HepG2 (cell line): ENCODE measurements at regions not wholly inside any gene's neighbourhood (a gene's known extent, or its start where the extent isn't known, plus 50 kb on each side); places are given as distances from the start of the nearest gene placed in this dataset.
"Not testable (repeated sequence)": the region's sequence is repeated elsewhere in the genome, so short reads cannot be mapped to it uniquely, and the experiment has no call there.

Source experiments
- ATAC-seq: fragments of 200-7000 bp; cut with Tn5 transposase; 3 replicates; pipeline ENCODE4 v1.9.1; 2020; ENCODE audit warnings: mild to moderate bottlenecking, moderate library complexity
- BruUV-seq: library from RNA; stranded (reverse); fragments of 400-500 nt; replicated peaks from 2 replicates; lab custom pipeline; 2021; lab: Mats Ljungman, UMichigan
- CTCF ChIA-PET: fragments of 300-600 bp; formaldehyde crosslinking; extraction: SDS; loops from one replicate; lab custom pipeline; 2021; ENCODE audit warnings: low total read pairs, inconsistent platforms, low intra/inter-chr PET ratio; lab: Yijun Ruan, JAX
- POLR2A ChIA-PET: fragments of 350-600 bp; sonication (Branson Sonifier 250); formaldehyde crosslinking; loops from one replicate; lab custom pipeline; 2020; ENCODE audit warnings: antibody characterized with exemption, inconsistent platforms; lab: Yijun Ruan, JAX
- DNase-seq: peaks from one replicate; pipeline ENCODE4 v3.0.0-alpha.2; 2015; ENCODE audit warnings: low spot score
- FAIRE-seq: peaks from 3 replicates; lab custom pipeline; 2011; peaks lifted over from hg19 to GRCh38; lab: Jason Lieb, UNC
- H2AFZ ChIP-seq: one replicate; pipeline ENCODE4 v1.6.1; 2011; ENCODE audit warnings: low read length, inconsistent platforms
- H3K27ac ChIP-seq: fragments of 300-600 bp; 3 replicates; pipeline ENCODE4 v1.8.0; 2011; ENCODE audit warnings: mixed run types, mild to moderate bottlenecking, mixed read lengths, low read length, inconsistent platforms; ENCODE audit not compliant: insufficient read depth; ENCODE audit errors: extremely low read length
- H3K27me3 ChIP-seq, 2 experiments: fragments of 200-600 bp in 1 of 2; 2 replicates in 1 of 2; 3 replicates in 1 of 2; pipeline versions ENCODE4 v1.6.0 to v1.8.0; 2011; ENCODE audit warnings: low read length in 2 of 2, mild to moderate bottlenecking in 2 of 2, moderate library complexity in 2 of 2, inconsistent platforms in 1 of 2; ENCODE audit not compliant: insufficient read depth in 2 of 2, control insufficient read depth in 1 of 2
- H3K36me3 ChIP-seq, 2 experiments: fragments of 200-600 bp in 1 of 2; replicated peaks in 1 of 2; 2 replicates in 1 of 2; 3 replicates in 1 of 2; pipeline versions ENCODE4 v1.5.1 to v1.8.0; 2011; ENCODE audit warnings: low read length in 2 of 2, inconsistent platforms in 1 of 2; ENCODE audit not compliant: insufficient read depth in 2 of 2, control insufficient read depth in 1 of 2
- H3K4me1 ChIP-seq: 2 replicates; pipeline ENCODE4 v1.5.1; 2012; ENCODE audit warnings: low read length, inconsistent platforms; ENCODE audit not compliant: insufficient read depth
- H3K4me2 ChIP-seq: 2 replicates; pipeline ENCODE4 v1.6.0; 2011; ENCODE audit warnings: low read depth, low read length, inconsistent platforms
- H3K4me3 ChIP-seq, 3 experiments: fragments of 200-600 bp in 1 of 3; sonication (generic), shearing (Covaris generic) in 1 of 3; replicated peaks in 1 of 3; 2 replicates each; pipeline ENCODE4 v1.5.1; 2011 to 2016; ENCODE audit warnings: low read length in 3 of 3, inconsistent platforms in 2 of 3, low read depth in 2 of 3, mild to moderate bottlenecking in 2 of 3, control low read depth in 1 of 3, mixed read lengths in 1 of 3; ENCODE audit not compliant: insufficient read depth in 1 of 3
- H3K79me2 ChIP-seq: one replicate; pipeline ENCODE4 v1.6.1; 2011; ENCODE audit warnings: low read length, inconsistent platforms; ENCODE audit not compliant: insufficient read depth
- H3K9ac ChIP-seq: 2 replicates; pipeline ENCODE4 v1.6.0; 2011; ENCODE audit warnings: mild to moderate bottlenecking, low read depth, low read length, inconsistent platforms; ENCODE audit not compliant: insufficient read depth
- H3K9me3 ChIP-seq: 2 replicates; pipeline ENCODE4 v1.5.1; 2012; ENCODE audit warnings: mild to moderate bottlenecking, low read length
- H4K20me1 ChIP-seq: 2 replicates; pipeline ENCODE4 v1.6.0; 2011; ENCODE audit warnings: inconsistent platforms, mild to moderate bottlenecking, low read length, moderate library complexity; ENCODE audit not compliant: insufficient read depth
- BRD4 ChIP-seq: sonication (generic); formaldehyde crosslinking; IDR thresholded peaks from 2 replicates; pipeline ENCODE4 v1.4.0; 2020; ENCODE audit warnings: missing genetic modification reagents
- HIC2 ChIP-seq: sonication (generic); formaldehyde crosslinking; IDR thresholded peaks from 2 replicates; pipeline ENCODE4 v1.9.0; 2022; ENCODE audit warnings: low read depth, missing genetic modification reagents
- REPIN1 ChIP-seq: sonication (generic); formaldehyde crosslinking; IDR thresholded peaks from 2 replicates; pipeline ENCODE4 v1.8.0; 2022; ENCODE audit warnings: missing genetic modification reagents, low read depth, mild to moderate bottlenecking, borderline replicate concordance
- TMF1 ChIP-seq: sonication (generic); formaldehyde crosslinking; IDR thresholded peaks from 2 replicates; pipeline ENCODE4 v1.8.1; 2022; ENCODE audit warnings: low read depth, missing genetic modification reagents
- WGBS: methylation state at CpG from one replicate; pipeline ENCODE4 v1.1.6; 2017; ENCODE audit warnings: low lambda C conversion rate; 5-methylcytosine and 5-hydroxymethylcytosine counted together
- in situ Hi-C: cut with HindIII; loops from 2 replicates; pipeline ENCODE4 v1.10.0; 2017; ENCODE audit warnings: low pct_unique_long_range_greater_than_20kb; ENCODE audit not compliant: extremely low pct_ligation_motif_present
- intact Hi-C: fragments of 100-400 bp; cut with micrococcal nuclease; formaldehyde crosslinking; loops from one replicate; pipeline ENCODE4 v1.10.0; 2022; ENCODE audit not compliant: unreplicated experiment
- TF ChIP-seq, protein P1 (sequence below): sonication (generic); formaldehyde crosslinking; IDR thresholded peaks from 2 replicates; pipeline ENCODE4 v1.4.0; 2020; ENCODE audit warnings: missing genetic modification reagents

DNA sequence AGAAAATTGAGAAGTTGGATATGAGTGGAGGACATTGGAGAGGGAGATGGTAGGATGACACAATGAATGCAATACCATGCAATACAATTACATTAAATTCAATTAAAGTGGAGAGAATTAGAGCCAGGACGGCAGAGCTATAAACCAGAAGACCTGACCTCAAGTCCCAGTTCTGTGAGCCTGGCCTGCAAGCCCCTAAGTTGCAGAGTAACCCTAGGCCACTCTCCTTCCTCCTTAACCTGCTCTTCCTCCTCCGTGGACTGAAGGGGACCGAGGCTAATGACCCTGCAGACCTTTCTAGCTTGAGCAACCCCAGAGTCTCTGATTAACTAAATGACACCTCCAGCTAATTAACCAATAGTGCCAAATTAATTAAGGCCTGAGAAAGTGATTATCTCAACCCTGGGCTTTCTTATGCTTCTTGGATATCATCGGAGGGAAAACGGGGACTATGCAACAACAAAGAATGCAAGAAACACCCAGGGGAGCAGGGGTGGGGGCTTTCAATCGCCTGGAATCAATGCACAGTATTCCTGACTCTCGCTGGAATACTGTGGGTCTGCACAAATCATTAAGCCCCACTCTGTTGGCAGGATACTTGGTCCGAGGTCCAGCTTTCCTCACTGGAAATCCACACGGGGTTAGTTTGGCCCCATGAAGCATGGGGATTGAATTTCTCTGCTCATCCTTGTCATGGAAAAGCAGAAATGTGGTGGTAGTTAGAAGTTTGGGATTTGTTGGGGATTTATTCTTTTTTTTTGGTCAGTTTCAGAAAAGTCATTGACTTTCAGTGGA is 548.3 kb downstream of the MN1 start:
- ATAC-seq (no peak), DNase-seq (no peak), FAIRE-seq (no peak)
- no peak overlapping the region for H3K4me2 ChIP-seq
- no peaks in the 10 kb centered on the region for H3K4me1 ChIP-seq
- CTCF ChIA-PET: no interaction called here
- POLR2A ChIA-PET: no interaction called here
- TF ChIP-seq TMF1 (no peak), REPIN1 (CRISPR knock-in tag) (no peak), HIC2 (no peak), BRD4 (CRISPR knock-in tag) (no peak)
- TF ChIP-seq, protein P1, sequence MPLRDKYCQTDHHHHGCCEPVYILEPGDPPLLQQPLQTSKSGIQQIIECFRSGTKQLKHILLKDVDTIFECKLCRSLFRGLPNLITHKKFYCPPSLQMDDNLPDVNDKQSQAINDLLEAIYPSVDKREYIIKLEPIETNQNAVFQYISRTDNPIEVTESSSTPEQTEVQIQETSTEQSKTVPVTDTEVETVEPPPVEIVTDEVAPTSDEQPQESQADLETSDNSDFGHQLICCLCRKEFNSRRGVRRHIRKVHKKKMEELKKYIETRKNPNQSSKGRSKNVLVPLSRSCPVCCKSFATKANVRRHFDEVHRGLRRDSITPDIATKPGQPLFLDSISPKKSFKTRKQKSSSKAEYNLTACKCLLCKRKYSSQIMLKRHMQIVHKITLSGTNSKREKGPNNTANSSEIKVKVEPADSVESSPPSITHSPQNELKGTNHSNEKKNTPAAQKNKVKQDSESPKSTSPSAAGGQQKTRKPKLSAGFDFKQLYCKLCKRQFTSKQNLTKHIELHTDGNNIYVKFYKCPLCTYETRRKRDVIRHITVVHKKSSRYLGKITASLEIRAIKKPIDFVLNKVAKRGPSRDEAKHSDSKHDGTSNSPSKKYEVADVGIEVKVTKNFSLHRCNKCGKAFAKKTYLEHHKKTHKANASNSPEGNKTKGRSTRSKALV (CRISPR knock-in tag): no peak
- no peak overlapping the region for H3K27ac ChIP-seq
- no peak overlapping the region for H3K9ac ChIP-seq
- H3K27me3 ChIP-seq: no peaks in the 10 kb centered on the region
- H2AFZ ChIP-seq: no peak overlapping the region
- H3K4me3 ChIP-seq: no peak overlapping the region
- in situ Hi-C loops (no loop called here), intact Hi-C loops (no loop called here)
- no TSS peak for BruUV-seq
- 5% methylated on average over 9 of the region's 9 CpGs for WGBS
- H4K20me1 ChIP-seq: no peaks in the 10 kb centered on the region
- peaks cover 7% of the 10 kb centered on the region; the same call in 1 of the 2 replicates for H3K9me3 ChIP-seq
- H3K36me3 ChIP-seq: no peaks in the 10 kb centered on the region
- H3K79me2 ChIP-seq: no peaks in the 10 kb centered on the region

GRCh38 chr22:27254063-27254462 is 547.5 kb downstream of the MN1 start:
- H3K79me2 ChIP-seq, H2AFZ ChIP-seq, H3K4me2 ChIP-seq, DNase-seq, H3K4me1 ChIP-seq, H3K36me3 ChIP-seq, BruUV-seq, H3K4me3 ChIP-seq, H3K9ac ChIP-seq, H3K27ac ChIP-seq, ATAC-seq, POLR2A ChIA-PET, H3K27me3 ChIP-seq, H3K9me3 ChIP-seq, in situ Hi-C loops, intact Hi-C loops, CTCF ChIA-PET, H4K20me1 ChIP-seq, FAIRE-seq: not testable (repeated sequence)
- WGBS: 32% methylated on average over 4 of the region's 5 CpGs
